DND-41 (cell line): ENCODE measurements at regions not wholly inside any gene's neighbourhood (a gene's known extent, or its start where the extent isn't known, plus 50 kb on each side); places are given as distances from the start of the nearest gene placed in this dataset.

Source experiments
- ATAC-seq: fragments of 200-7000 bp; cut with Tn5 transposase; 3 replicates; pipeline ENCODE4 v1.9.1; 2021; ENCODE audit warnings: low read depth; ENCODE audit not compliant: insufficient read depth
- DNase-seq: peaks from one replicate; pipeline ENCODE4 v3.0.0-alpha.2; 2020
- H2AFZ ChIP-seq: 2 replicates; pipeline ENCODE4 v1.6.0; 2012; ENCODE audit warnings: low read depth, low read length
- H3K27ac ChIP-seq: 2 replicates; pipeline ENCODE4 v1.5.1; 2012; ENCODE audit warnings: low read length, inconsistent platforms
- H3K27me3 ChIP-seq: fragments of 200-600 bp; sonication (generic); 2 replicates; pipeline ENCODE4 v1.6.0; 2012; ENCODE audit warnings: low read length, mild to moderate bottlenecking, inconsistent platforms; ENCODE audit not compliant: insufficient read depth, poor library complexity
- H3K36me3 ChIP-seq: 2 replicates; pipeline ENCODE4 v1.5.1; 2012; ENCODE audit warnings: low read length, inconsistent platforms; ENCODE audit not compliant: insufficient read depth
- H3K4me1 ChIP-seq: 2 replicates; pipeline ENCODE4 v1.5.1; 2012; ENCODE audit warnings: mild to moderate bottlenecking, low read length; ENCODE audit not compliant: insufficient read depth
- H3K4me2 ChIP-seq: 2 replicates; pipeline ENCODE4 v1.6.0; 2012; ENCODE audit warnings: mild to moderate bottlenecking, moderate library complexity, low read length, inconsistent platforms; ENCODE audit not compliant: insufficient read depth
- H3K4me3 ChIP-seq, 2 experiments: fragments of 200-600 bp in 1 of 2; shearing (Covaris generic) in 1 of 2; 2 replicates each; pipeline ENCODE4 v1.5.1; 2012 to 2016; ENCODE audit warnings: inconsistent platforms in 2 of 2, low read length in 2 of 2, mild to moderate bottlenecking in 2 of 2, low read depth in 1 of 2, moderate library complexity in 1 of 2
- H3K79me2 ChIP-seq: 2 replicates; pipeline ENCODE4 v1.6.0; 2012; ENCODE audit warnings: low read length, inconsistent platforms; ENCODE audit not compliant: insufficient read depth
- H3K9ac ChIP-seq: 2 replicates; pipeline ENCODE4 v1.6.0; 2012; ENCODE audit warnings: low read depth, mild to moderate bottlenecking, inconsistent platforms, low read length, moderate library complexity
- H3K9me3 ChIP-seq: 2 replicates; pipeline ENCODE4 v1.5.1; 2012; ENCODE audit warnings: low read length, moderate library complexity, mild to moderate bottlenecking, inconsistent platforms; ENCODE audit not compliant: insufficient read depth, severe bottlenecking
- H4K20me1 ChIP-seq: 2 replicates; pipeline ENCODE4 v1.6.0; 2012; ENCODE audit warnings: low read length; ENCODE audit not compliant: insufficient read depth
- CTCF ChIP-seq: IDR thresholded peaks from 2 replicates; pipeline ENCODE4 v1.5.1; 2012; ENCODE audit warnings: borderline replicate concordance, low read length, moderate library complexity, mild to moderate bottlenecking; ENCODE audit not compliant: poor library complexity, severe bottlenecking; ENCODE audit errors: extremely low read depth
- EZH2 ChIP-seq: IDR thresholded peaks from 3 replicates; pipeline ENCODE4 v1.6.1; 2012; ENCODE audit warnings: borderline replicate concordance, low read depth, mild to moderate bottlenecking, moderate library complexity, low read length, inconsistent platforms; ENCODE audit not compliant: severe bottlenecking

- Histone ChIP-seq H3K79me2 (no peaks in the 10 kb centered on the region), H4K20me1 (no peaks in the 10 kb centered on the region), H3K4me1 (no peaks in the 10 kb centered on the region), H3K27ac (no peak overlapping the region), H3K27me3 (no peaks in the 10 kb centered on the region), H3K9ac (no peak overlapping the region), H3K36me3 (no peaks in the 10 kb centered on the region), H3K4me2 (no peak overlapping the region), H2AFZ (no peak overlapping the region), H3K9me3 (no peaks in the 10 kb centered on the region), H3K4me3 (no peak overlapping the region)
- DNase-seq = no peak
- ATAC-seq = no peak
- no peak for TF ChIP-seq CTCF
- TF ChIP-seq EZH2 = no peak
Observed at GRCh38 chr5:174320051-174320450, 274.5 kb downstream of the NSG2 start.

- no peak for TF ChIP-seq CTCF
- no peak for TF ChIP-seq EZH2
- H3K79me2 ChIP-seq = no peaks in the 10 kb centered on the region
- ATAC-seq (no peak), DNase-seq (no peak)
- no peaks in the 10 kb centered on the region for H3K36me3 ChIP-seq
- no peak overlapping the region for H2AFZ ChIP-seq
- no peaks in the 10 kb centered on the region for H3K9me3 ChIP-seq
- H3K4me1 ChIP-seq = no peaks in the 10 kb centered on the region
- no peak overlapping the region for H3K4me2 ChIP-seq
- H3K27me3 ChIP-seq = no peaks in the 10 kb centered on the region
- no peak overlapping the region for H3K9ac ChIP-seq
- H3K27ac ChIP-seq = no peak overlapping the region
- no peaks in the 10 kb centered on the region for H4K20me1 ChIP-seq
- no peak overlapping the region for H3K4me3 ChIP-seq
Observed at GRCh38 chr5:174323878-174324281, 278.4 kb downstream of the NSG2 start.

GRCh38 chr5:174324680-174325079 is 279.2 kb downstream of the NSG2 start:
- no peak overlapping the region for H3K4me2 ChIP-seq
- no peaks in the 10 kb centered on the region for H3K36me3 ChIP-seq
- no peak overlapping the region for H3K9ac ChIP-seq
- H3K79me2 ChIP-seq = no peaks in the 10 kb centered on the region
- H2AFZ ChIP-seq = no peak overlapping the region
- DNase-seq (no peak), ATAC-seq (no peak)
- H3K9me3 ChIP-seq = no peaks in the 10 kb centered on the region
- H3K4me1 ChIP-seq = no peaks in the 10 kb centered on the region
- no peaks in the 10 kb centered on the region for H4K20me1 ChIP-seq
- H3K27me3 ChIP-seq = peaks cover 3% of the 10 kb centered on the region
- H3K4me3 ChIP-seq = no peak overlapping the region
- no peak for TF ChIP-seq EZH2
- no peak for TF ChIP-seq CTCF
- no peak overlapping the region for H3K27ac ChIP-seq

GRCh38 chr5:174325431-174325830 is 279.9 kb downstream of the NSG2 start:
- H3K9me3 ChIP-seq = no peaks in the 10 kb centered on the region
- H3K79me2 ChIP-seq = no peaks in the 10 kb centered on the region
- H3K4me3 ChIP-seq = no peak overlapping the region
- no peak for ATAC-seq
- no peaks in the 10 kb centered on the region for H3K4me1 ChIP-seq
- no peak overlapping the region for H3K4me2 ChIP-seq
- TF ChIP-seq CTCF = no peak
- TF ChIP-seq EZH2 = no peak
- peaks cover 3% of the 10 kb centered on the region for H3K27me3 ChIP-seq
- no peak overlapping the region for H3K27ac ChIP-seq
- H3K36me3 ChIP-seq = no peaks in the 10 kb centered on the region
- H4K20me1 ChIP-seq = no peaks in the 10 kb centered on the region
- no peak overlapping the region for H3K9ac ChIP-seq
- no peak overlapping the region for H2AFZ ChIP-seq
- no peak for DNase-seq
